COLO668 (cell line): ENCODE measurements at regions not wholly inside any gene's neighbourhood (a gene's known extent, or its start where the extent isn't known, plus 50 kb on each side); places are given as distances from the start of the nearest gene placed in this dataset.

Experiments
- DNase-seq: peaks from one replicate; lab custom pipeline; 2025; ENCODE audit not compliant: unreplicated experiment; lab: John Stamatoyannopoulos, UW

GRCh38 chr5:124474528-124475215 lies 271.8 kb downstream of the ZNF608 start:
- DNase-seq, result no peak

GRCh38 chr5:124468671-124469411 lies 277.6 kb downstream of the ZNF608 start:
- DNase-seq, result no peak

GRCh38 chr5:124467745-124468144 lies 278.7 kb downstream of the ZNF608 start:
- DNase-seq, result no peak

GRCh38 chr5:124466011-124466410 lies 280.4 kb downstream of the ZNF608 start:
- no peak for DNase-seq

GRCh38 chr5:124463851-124464250 lies 282.6 kb downstream of the ZNF608 start:
- no peak for DNase-seq

- no peak for DNase-seq
Measured at GRCh38 chr5:124462751-124463150, 283.7 kb downstream of the ZNF608 start.

GRCh38 chr5:124461941-124462340 lies 284.5 kb downstream of the ZNF608 start:
- peak; percentile 30 for DNase-seq

GRCh38 chr5:124461157-124461556 lies 285.3 kb downstream of the ZNF608 start:
- DNase-seq, result no peak

GRCh38 chr5:124460642-124461041 lies 285.8 kb downstream of the ZNF608 start:
- no peak for DNase-seq

- DNase-seq, result no peak
Measured at GRCh38 chr5:124459984-124460383, 286.5 kb downstream of the ZNF608 start.

GRCh38 chr5:124457901-124458300 lies 288.5 kb downstream of the ZNF608 start:
- DNase-seq, result no peak

- DNase-seq, result peak; percentile 4
Measured at GRCh38 chr5:124457101-124457500, 289.3 kb downstream of the ZNF608 start.

- no peak for DNase-seq
Measured at GRCh38 chr5:124456249-124456648, 290.2 kb downstream of the ZNF608 start.

GRCh38 chr5:124454081-124454480 lies 292.4 kb downstream of the ZNF608 start:
- no peak for DNase-seq

GRCh38 chr5:124453221-124454051 lies 293.0 kb downstream of the ZNF608 start:
- no peak for DNase-seq

- no peak for DNase-seq
Measured at GRCh38 chr5:124452412-124452811, 294.0 kb downstream of the ZNF608 start.

GRCh38 chr5:124451721-124452383 lies 294.6 kb downstream of the ZNF608 start:
- no peak for DNase-seq

GRCh38 chr5:124446120-124446519 lies 300.3 kb downstream of the ZNF608 start:
- no peak for DNase-seq

- DNase-seq, result no peak
Measured at GRCh38 chr5:124445070-124445619, 301.3 kb downstream of the ZNF608 start.

GRCh38 chr5:124444147-124444775 lies 302.2 kb downstream of the ZNF608 start:
- no peak for DNase-seq
